HG03196 (cell line): ENCODE measurements at regions not wholly inside any gene's neighbourhood (a gene's known extent, or its start where the extent isn't known, plus 50 kb on each side); places are given as distances from the start of the nearest gene placed in this dataset.

ENCODE experiments used
- ATAC-seq: cut with Tn5 transposase; IDR thresholded peaks from one replicate; pipeline ENCODE4 v1.9.1; 2021; ENCODE audit not compliant: unreplicated experiment

GRCh38 chr13:83229574-83230305, 652.5 kb downstream of the SLITRK1 start:
- ATAC-seq: no peak

- ATAC-seq: no peak
These were observed 658.7 kb downstream of the SLITRK1 start for GRCh38 chr13:83223546-83223945.

GRCh38 chr13:83221813-83222241, 660.4 kb downstream of the SLITRK1 start:
- no peak for ATAC-seq

GRCh38 chr13:83221256-83221655, 661.0 kb downstream of the SLITRK1 start:
- no peak for ATAC-seq

GRCh38 chr13:83220241-83220640, 662.0 kb downstream of the SLITRK1 start:
- no peak for ATAC-seq

- no peak for ATAC-seq
These were observed 662.4 kb downstream of the SLITRK1 start for GRCh38 chr13:83219832-83220231.

GRCh38 chr13:83216479-83217245, 665.6 kb downstream of the SLITRK1 start:
- ATAC-seq: no peak

GRCh38 chr13:83215627-83216026, 666.6 kb downstream of the SLITRK1 start:
- ATAC-seq: no peak

GRCh38 chr13:83214452-83214851, 667.8 kb downstream of the SLITRK1 start:
- no peak for ATAC-seq

GRCh38 chr13:83211301-83211700, 671.0 kb downstream of the SLITRK1 start:
- no peak for ATAC-seq

- ATAC-seq: no peak
These were observed 677.4 kb downstream of the SLITRK1 start for GRCh38 chr13:83204886-83205285.

- no peak for ATAC-seq
These were observed 680.8 kb downstream of the SLITRK1 start for GRCh38 chr13:83201506-83201905.

GRCh38 chr13:83197316-83197715, 685.0 kb downstream of the SLITRK1 start:
- ATAC-seq: no peak

- ATAC-seq: no peak
These were observed 692.3 kb downstream of the SLITRK1 start for GRCh38 chr13:83190020-83190419.

- no peak for ATAC-seq
These were observed 697.5 kb downstream of the SLITRK1 start for GRCh38 chr13:83184819-83185218.

- no peak for ATAC-seq
These were observed 698.2 kb downstream of the SLITRK1 start for GRCh38 chr13:83184150-83184475.

GRCh38 chr13:83183439-83184149, 698.7 kb downstream of the SLITRK1 start:
- no peak for ATAC-seq

- no peak for ATAC-seq
These were observed 699.4 kb downstream of the SLITRK1 start for GRCh38 chr13:83182845-83183244.

- no peak for ATAC-seq
These were observed 704.3 kb downstream of the SLITRK1 start for GRCh38 chr13:83178008-83178407.

- no peak for ATAC-seq
These were observed 713.7 kb downstream of the SLITRK1 start for GRCh38 chr13:83168590-83168989.

- no peak for ATAC-seq
These were observed 715.1 kb downstream of the SLITRK1 start for GRCh38 chr13:83167203-83167602.

- ATAC-seq: no peak
These were observed 715.7 kb downstream of the SLITRK1 start for GRCh38 chr13:83166550-83166949.
